ENCODE measurements at regions not wholly inside any gene's neighbourhood (a gene's known extent, or its start where the extent isn't known, plus 50 kb on each side); places are given as distances from the start of the nearest gene placed in this dataset.

- no TSS peak for BruUV-seq (replicated peaks)
- H3K4me1 Mint-ChIP-seq (ENCODE audit: insufficient read depth, unreplicated experiment) = no peaks in the 10 kb centered on the region
- ChIA-PET POLR2A (no interaction called here), CTCF (interaction anchor here (0.6 kb wide), 1 partner anchor 101 kb away, joined by 3 read pairs; no protein-coding TSS in a partner anchor)
- TF ChIP-seq CTCF (IDR thresholded peaks at IDR 0.05; ENCODE audit: unreplicated experiment) = no peak
- peaks cover 68% of the 10 kb centered on the region for H3K27me3 Mint-ChIP-seq (ENCODE audit: insufficient read depth, unreplicated experiment)
- H3K27ac Mint-ChIP-seq (ENCODE audit: low read depth, unreplicated experiment) = no peak overlapping the region
- no peaks in the 10 kb centered on the region for H3K9me3 Mint-ChIP-seq (ENCODE audit: unreplicated experiment)
- no peak for DNase-seq (ENCODE audit: unreplicated experiment)
- H3K4me3 Mint-ChIP-seq (ENCODE audit: unreplicated experiment) = no peak overlapping the region
- intact Hi-C loops (cut with micrococcal nuclease) = no loop called here
- no peaks in the 10 kb centered on the region for H3K36me3 Mint-ChIP-seq (ENCODE audit: insufficient read depth, unreplicated experiment)
Measured at GRCh38 chr5:99600952-99601351, 672.1 kb upstream of the CHD1 start.

GRCh38 chr5:99590806-99591205, 662.0 kb upstream of the CHD1 start:
- no peak for TF ChIP-seq CTCF (IDR thresholded peaks at IDR 0.05; ENCODE audit: unreplicated experiment)
- Mint-ChIP-seq H3K9me3 (ENCODE audit: unreplicated experiment) (no peaks in the 10 kb centered on the region), H3K27me3 (ENCODE audit: insufficient read depth, unreplicated experiment) (peaks cover 78% of the 10 kb centered on the region), H3K27ac (ENCODE audit: low read depth, unreplicated experiment) (no peak overlapping the region), H3K4me3 (ENCODE audit: unreplicated experiment) (no peak overlapping the region), H3K36me3 (ENCODE audit: insufficient read depth, unreplicated experiment) (peaks cover 5% of the 10 kb centered on the region), H3K4me1 (ENCODE audit: insufficient read depth, unreplicated experiment) (no peaks in the 10 kb centered on the region)
- ChIA-PET CTCF (no interaction called here), POLR2A (no interaction called here)
- BruUV-seq (replicated peaks) = no TSS peak
- no peak for DNase-seq (ENCODE audit: unreplicated experiment)
- intact Hi-C loops (cut with micrococcal nuclease) = no loop called here

- BruUV-seq (replicated peaks) = no TSS peak
- CTCF ChIA-PET = no interaction called here
- Mint-ChIP-seq H3K27me3 (ENCODE audit: insufficient read depth, unreplicated experiment) (peaks cover 68% of the 10 kb centered on the region), H3K4me1 (ENCODE audit: insufficient read depth, unreplicated experiment) (no peaks in the 10 kb centered on the region), H3K36me3 (ENCODE audit: insufficient read depth, unreplicated experiment) (peaks cover 5% of the 10 kb centered on the region), H3K27ac (ENCODE audit: low read depth, unreplicated experiment) (no peak overlapping the region), H3K9me3 (ENCODE audit: unreplicated experiment) (no peaks in the 10 kb centered on the region), H3K4me3 (ENCODE audit: unreplicated experiment) (no peak overlapping the region)
- no peak for DNase-seq (ENCODE audit: unreplicated experiment)
- POLR2A ChIA-PET = no interaction called here
- intact Hi-C loops (cut with micrococcal nuclease) = no loop called here
- TF ChIP-seq CTCF (IDR thresholded peaks at IDR 0.05; ENCODE audit: unreplicated experiment) = no peak
Measured at GRCh38 chr5:99589424-99589823, 660.6 kb upstream of the CHD1 start.

- POLR2A ChIA-PET = no interaction called here
- Mint-ChIP-seq H3K9me3 (ENCODE audit: unreplicated experiment) (no peaks in the 10 kb centered on the region), H3K27ac (ENCODE audit: low read depth, unreplicated experiment) (no peak overlapping the region)
Measured at GRCh38 chr5:99587983-99588382, 659.2 kb upstream of the CHD1 start.

More at GRCh38 chr5:99587983-99588382, 659.2 kb upstream of the CHD1 start:
- Mint-ChIP-seq H3K27me3 (ENCODE audit: insufficient read depth, unreplicated experiment) (peaks cover 63% of the 10 kb centered on the region), H3K4me3 (ENCODE audit: unreplicated experiment) (no peak overlapping the region), H3K4me1 (ENCODE audit: insufficient read depth, unreplicated experiment) (no peaks in the 10 kb centered on the region), H3K36me3 (ENCODE audit: insufficient read depth, unreplicated experiment) (peaks cover 5% of the 10 kb centered on the region)
- intact Hi-C loops (cut with micrococcal nuclease) = no loop called here
- no TSS peak for BruUV-seq (replicated peaks)
- CTCF ChIA-PET = no interaction called here
- no peak for TF ChIP-seq CTCF (IDR thresholded peaks at IDR 0.05; ENCODE audit: unreplicated experiment)
- DNase-seq (ENCODE audit: unreplicated experiment) = no peak
